GM12872 (cell line): ENCODE measurements at regions not wholly inside any gene's neighbourhood (a gene's known extent, or its start where the extent isn't known, plus 50 kb on each side); places are given as distances from the start of the nearest gene placed in this dataset.

Experiments
- CTCF ChIP-seq: IDR thresholded peaks from 3 replicates; pipeline ENCODE4 v1.5.1; 2011; ENCODE audit warnings: low read depth, mild to moderate bottlenecking, low read length, moderate library complexity; ENCODE audit not compliant: insufficient read depth

GRCh38 chr21:16509476-16509875 lies 779.7 kb downstream of the USP25 start:
- no peak for TF ChIP-seq CTCF

- no peak for TF ChIP-seq CTCF
Measured at GRCh38 chr21:16514316-16514715, 784.5 kb downstream of the USP25 start.

- TF ChIP-seq CTCF: no peak
Measured at GRCh38 chr21:16517383-16517782, 787.6 kb downstream of the USP25 start.

GRCh38 chr21:16519036-16519435 lies 789.3 kb downstream of the USP25 start:
- TF ChIP-seq CTCF: no peak

GRCh38 chr21:16519644-16520043 lies 789.9 kb downstream of the USP25 start:
- TF ChIP-seq CTCF: no peak

- no peak for TF ChIP-seq CTCF
Measured at GRCh38 chr21:16522548-16522947, 792.8 kb downstream of the USP25 start.

GRCh38 chr21:16530656-16531055 lies 800.9 kb downstream of the USP25 start:
- TF ChIP-seq CTCF: no peak

- no peak for TF ChIP-seq CTCF
Measured at GRCh38 chr21:16532840-16533239, 803.1 kb downstream of the USP25 start.
